NCI-H128 (cell line): ENCODE measurements at regions not wholly inside any gene's neighbourhood (a gene's known extent, or its start where the extent isn't known, plus 50 kb on each side); places are given as distances from the start of the nearest gene placed in this dataset.

Source experiments
- DNase-seq: peaks from one replicate; lab custom pipeline; 2025; ENCODE audit not compliant: unreplicated experiment; lab: John Stamatoyannopoulos, UW

GRCh38 chr2:239467281-239467955 is 66.6 kb upstream of the HDAC4 start:
- DNase-seq: no peak

- no peak for DNase-seq
Measured at GRCh38 chr2:239466755-239467271, 66.0 kb upstream of the HDAC4 start.

DNA sequence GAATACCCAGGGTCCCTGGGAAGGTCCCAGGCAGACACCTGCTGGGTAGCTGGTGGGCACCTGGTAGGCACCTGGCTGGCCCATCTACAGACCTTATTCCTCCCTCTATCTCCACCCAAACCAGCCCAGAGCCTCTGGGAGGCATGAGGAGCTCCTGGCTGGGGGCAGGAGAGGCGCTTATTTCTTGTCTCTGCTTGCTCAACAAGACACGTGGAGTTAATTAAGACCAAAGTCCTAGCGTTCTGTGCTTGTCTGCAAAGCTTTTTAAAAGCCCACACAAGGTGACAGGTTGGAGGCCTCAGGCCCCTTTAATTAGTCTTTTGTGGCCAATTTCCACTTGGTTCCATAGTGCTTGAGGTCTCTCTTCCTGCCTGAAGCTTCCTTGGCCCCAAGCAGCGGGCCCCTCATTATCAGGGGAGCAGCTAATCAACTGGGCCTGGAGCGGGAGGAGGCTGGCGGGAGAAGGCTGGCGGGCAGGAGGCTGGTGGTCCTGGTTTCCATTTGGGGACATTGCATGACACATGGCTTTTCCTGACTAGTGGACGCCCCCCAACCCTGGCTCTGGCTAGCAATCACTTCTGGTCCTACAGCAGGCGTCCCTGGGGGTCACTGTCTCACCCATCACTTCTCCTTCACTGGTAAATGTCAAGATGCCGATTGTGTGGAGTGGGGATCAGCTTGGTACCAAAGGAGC is 65.4 kb upstream of the HDAC4 start:
- DNase-seq: no peak

- DNase-seq: no peak
Measured at GRCh38 chr2:239465017-239466001, 64.5 kb upstream of the HDAC4 start.

DNA sequence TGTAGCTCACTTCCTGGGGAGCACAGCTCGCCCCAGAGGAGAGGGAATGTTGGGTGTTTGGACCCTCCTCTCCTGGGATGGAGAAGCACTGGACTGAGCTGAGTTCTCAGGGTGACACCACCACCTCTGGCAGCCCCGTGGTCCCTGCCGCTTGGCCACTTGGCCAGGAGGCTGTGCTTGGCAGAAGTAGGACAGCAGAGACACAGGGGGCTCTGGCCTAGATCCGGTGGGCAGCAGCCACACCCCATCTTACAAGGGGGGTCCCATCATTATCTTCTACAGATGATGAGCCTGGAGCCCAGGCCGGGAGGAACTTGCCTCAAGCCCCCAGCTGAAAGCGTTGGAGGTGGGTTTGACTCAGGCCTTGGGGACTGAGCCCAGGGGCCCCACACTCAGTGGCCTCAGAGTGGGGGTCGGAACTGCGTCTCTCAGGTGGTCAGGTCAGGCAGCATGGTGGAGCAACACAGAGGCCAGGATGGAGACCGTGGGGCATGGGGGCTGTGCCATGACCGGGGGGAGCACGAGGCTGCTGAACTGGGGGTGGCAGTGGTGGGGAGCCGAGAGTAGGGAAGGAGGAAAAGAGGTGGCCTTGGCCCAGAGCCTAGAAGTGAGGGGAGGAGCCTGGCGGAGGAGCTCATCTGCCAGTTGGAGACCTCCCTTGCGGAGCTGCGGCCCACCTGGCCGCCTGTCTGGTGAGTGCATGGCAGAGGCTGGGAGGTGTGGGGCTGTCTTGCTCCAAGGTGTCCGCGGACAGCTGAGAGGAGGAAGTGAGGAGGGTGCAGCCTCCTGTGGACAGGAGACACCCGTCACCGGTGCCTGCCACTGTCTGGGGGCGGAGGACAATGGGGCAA is 63.6 kb upstream of the HDAC4 start:
- no peak for DNase-seq

DNA sequence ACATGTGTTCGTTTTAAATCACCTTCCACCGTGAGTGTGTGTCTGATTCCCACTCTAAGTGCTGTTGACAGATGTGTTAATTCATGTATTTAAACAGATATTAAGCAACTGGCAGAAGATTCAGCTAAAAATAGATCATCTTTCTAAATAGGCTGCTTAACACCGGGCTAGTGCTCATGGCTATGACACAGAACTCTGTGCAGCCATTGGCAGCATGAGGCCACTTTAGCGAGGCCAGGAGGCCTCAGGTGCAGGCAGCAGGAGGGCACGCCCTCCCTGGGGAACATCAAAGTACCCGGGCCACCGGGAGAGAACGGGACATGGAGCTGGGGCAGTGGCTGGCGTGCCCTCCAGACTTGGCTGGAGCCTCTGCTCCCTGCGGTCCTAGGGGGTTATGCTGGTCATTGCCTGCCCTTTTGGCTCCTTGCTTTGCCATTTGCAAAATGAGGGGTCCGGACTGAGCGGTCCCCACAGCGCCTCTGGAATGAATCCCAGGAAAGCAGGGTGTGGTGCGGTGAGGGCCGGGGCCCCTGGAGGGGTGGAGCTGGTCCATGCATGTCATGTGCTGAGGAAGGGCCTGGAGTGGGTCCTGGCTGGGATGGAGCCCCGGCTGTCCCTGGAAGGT is 62.8 kb upstream of the HDAC4 start:
- no peak for DNase-seq

- no peak for DNase-seq
Measured at GRCh38 chr2:239462671-239463506, 62.1 kb upstream of the HDAC4 start.

DNA sequence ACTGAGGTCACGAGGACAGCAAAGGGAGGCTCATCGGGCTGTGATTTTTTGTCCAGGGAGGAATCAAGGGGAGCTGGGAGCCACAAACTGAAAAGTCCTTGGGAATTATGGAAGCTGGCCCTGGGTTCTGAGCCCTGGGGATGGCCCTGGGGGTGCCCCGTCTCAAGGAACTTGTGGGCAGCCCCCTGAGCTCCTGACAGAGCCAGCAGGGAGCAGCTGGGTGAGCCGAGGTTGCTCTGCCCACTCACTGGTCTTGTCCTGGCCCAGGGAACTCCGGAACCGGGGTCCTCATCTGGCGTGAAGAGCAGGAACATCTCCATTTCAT is 61.3 kb upstream of the HDAC4 start:
- no peak for DNase-seq

- no peak for DNase-seq
Measured at GRCh38 chr2:239461291-239462190, 60.7 kb upstream of the HDAC4 start.

GRCh38 chr2:239460780-239461179 is 60.0 kb upstream of the HDAC4 start:
- DNase-seq: no peak

- no peak for DNase-seq
Measured at GRCh38 chr2:239459606-239460005, 58.8 kb upstream of the HDAC4 start.

DNA sequence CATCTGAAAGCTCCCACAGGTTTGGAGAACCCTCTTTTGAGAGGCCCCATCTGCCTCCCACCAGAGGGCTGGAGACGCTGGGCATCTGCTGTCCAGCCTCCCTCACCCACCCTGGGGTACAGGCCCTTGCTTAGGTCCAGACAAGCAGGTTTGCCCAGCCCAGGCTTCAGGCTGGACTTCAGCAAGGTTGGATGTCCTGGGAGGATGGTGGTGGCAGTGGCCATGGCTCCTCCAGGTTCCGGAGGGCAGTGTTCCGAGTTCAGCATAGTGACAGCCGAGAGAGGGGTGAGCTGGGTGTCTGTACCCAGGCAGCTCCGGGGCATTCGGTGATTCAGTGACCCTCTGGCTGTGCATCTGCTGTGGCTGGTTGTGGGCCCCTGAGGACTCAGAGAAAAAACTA is 58.2 kb upstream of the HDAC4 start:
- no peak for DNase-seq

DNA sequence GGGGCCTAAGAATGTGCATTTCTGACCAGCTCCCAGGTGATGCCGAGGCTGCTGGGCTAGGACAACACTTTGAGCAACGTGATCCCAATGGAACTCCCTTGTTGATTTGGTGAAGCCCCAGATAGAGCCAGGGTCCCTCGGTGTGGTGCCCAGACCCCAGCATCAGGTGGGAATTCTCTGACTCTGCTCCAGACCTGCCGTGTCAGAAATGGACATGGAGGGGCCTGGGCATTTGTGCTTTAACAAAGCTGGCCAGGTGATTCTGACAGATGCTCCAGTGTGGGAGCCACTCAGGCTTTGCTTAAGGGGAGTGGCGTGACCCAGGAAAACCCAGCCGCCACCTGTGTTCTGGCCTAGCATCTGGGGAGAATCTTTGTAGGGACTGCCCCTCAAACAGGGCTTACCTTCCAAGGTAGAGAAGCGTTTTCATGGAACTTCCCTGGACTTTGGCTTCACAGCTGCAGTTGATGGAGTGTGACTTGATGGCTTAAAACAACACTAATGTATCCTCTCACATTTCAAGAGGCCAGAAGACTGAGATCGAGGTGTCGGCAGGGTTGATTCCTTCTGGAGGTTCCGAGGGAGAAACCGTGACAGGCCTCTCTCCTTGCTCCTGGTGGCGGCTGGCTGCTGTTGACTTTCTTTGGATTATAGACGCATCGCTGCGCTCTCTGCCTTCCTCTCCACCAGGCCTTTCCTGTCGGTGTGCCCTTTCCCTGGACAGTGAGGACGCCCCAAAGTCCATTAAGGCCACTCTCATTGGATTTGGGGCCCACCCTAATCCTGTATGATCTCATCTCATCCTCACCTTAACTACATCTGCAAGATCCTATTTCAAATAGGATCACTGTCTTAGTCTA is 57.0 kb upstream of the HDAC4 start:
- no peak for DNase-seq

DNA sequence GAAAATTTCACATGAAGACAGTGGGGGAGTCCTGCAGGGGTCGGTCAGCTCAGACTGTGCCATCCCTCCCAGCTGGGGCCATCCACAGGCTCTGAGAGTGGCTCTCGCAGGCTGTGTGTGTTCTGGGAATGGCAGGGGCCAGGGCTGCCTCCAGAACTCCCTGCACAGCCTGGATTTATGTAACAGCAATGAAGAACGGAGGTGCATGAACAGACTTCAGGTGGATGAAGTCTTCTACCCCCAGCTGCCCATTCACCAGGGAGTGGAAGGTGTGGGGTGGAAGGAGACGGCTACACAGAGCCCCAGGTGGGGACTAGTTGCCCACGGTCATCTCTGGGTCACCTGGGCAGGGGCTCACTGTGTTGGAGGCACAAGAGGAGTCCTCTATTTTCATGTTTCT is 56.1 kb upstream of the HDAC4 start:
- DNase-seq: no peak

DNA sequence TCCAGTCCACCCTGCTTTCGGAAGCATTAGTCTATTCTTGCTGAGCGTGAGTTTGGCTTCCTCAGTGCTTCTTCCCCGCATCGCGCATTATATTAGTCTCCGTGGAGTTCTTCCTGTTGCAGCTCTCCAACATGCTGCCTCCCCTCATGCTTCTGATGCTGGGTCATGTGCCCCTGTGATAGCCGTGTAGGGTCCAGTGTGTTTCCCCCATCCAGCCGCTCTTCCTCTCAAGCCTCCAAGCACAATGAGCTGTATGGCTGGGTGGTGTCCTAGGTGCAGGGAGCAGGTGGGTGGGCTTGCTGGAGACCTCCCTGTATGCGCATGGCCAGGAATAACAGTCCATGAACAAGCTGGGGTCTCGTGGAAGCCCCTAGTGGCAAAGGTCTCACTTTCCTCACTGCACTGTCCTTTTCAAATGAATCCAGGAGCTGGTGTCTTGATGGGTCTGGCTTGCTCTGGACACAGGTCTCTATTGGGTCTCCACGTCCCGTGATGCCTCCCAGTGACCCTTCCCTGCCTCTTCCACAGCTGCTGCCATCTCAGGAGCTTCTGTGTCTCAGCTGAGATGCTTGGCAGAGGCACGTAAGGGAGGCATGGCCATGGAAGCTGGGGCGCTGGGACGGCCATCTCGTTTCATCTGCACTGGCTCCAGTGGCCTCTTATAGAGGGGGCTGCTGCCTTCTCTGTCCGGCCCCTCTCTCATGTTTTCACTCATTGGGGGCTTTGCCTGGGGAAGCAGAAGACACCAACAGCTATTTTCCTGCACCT is 54.8 kb upstream of the HDAC4 start:
- DNase-seq: no peak

DNA sequence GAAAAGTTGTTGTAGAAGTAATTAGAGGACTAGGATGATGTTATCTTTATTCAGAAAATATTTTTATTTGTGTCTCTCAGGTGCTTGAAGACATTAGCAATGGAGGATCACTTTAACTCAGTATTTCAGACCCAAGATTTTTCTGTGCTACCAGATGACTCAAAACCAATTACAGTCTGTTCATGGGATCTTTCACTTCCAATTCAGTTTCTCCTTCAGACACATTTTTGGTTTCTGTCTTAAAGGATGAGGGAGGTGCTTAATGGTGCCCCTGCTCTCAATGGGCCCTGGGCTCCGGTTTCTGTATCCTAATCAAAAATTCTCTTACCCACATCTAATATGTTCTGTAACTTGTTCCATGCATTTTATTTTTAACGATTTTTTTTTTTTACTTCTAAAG is 53.7 kb upstream of the HDAC4 start:
- DNase-seq: no peak
